ENCODE measurements at regions not wholly inside any gene's neighbourhood (a gene's known extent, or its start where the extent isn't known, plus 50 kb on each side); places are given as distances from the start of the nearest gene placed in this dataset.

- DNase-seq: no peak
- no peak for TF ChIP-seq CTCF (IDR thresholded peaks at IDR 0.05; ENCODE audit: unreplicated experiment)
- Mint-ChIP-seq H3K4me3 (ENCODE audit: low read depth, unreplicated experiment) (no peak overlapping the region), H3K36me3 (ENCODE audit: insufficient read depth, unreplicated experiment) (no peaks in the 10 kb centered on the region), H3K9me3 (ENCODE audit: low read depth, unreplicated experiment) (peaks cover 5% of the 10 kb centered on the region), H3K27ac (ENCODE audit: unreplicated experiment) (no peak overlapping the region), H3K4me1 (ENCODE audit: low read depth, unreplicated experiment) (no peaks in the 10 kb centered on the region), H3K27me3 (ENCODE audit: unreplicated experiment) (no peaks in the 10 kb centered on the region)
- no TSS peak for BruUV-seq (replicated peaks)
- intact Hi-C loops (cut with micrococcal nuclease; ENCODE audit: unreplicated experiment): no loop called here
- CTCF ChIA-PET: no interaction called here
Observed at GRCh38 chr2:226124548-226125011, 675.0 kb downstream of the IRS1 start.

GRCh38 chr2:226123300-226123699 lies 676.3 kb downstream of the IRS1 start:
- Mint-ChIP-seq H3K4me3 (ENCODE audit: low read depth, unreplicated experiment) (no peak overlapping the region), H3K27ac (ENCODE audit: unreplicated experiment) (no peak overlapping the region), H3K27me3 (ENCODE audit: unreplicated experiment) (no peaks in the 10 kb centered on the region), H3K4me1 (ENCODE audit: low read depth, unreplicated experiment) (peaks cover 11% of the 10 kb centered on the region), H3K9me3 (ENCODE audit: low read depth, unreplicated experiment) (peaks cover 5% of the 10 kb centered on the region), H3K36me3 (ENCODE audit: insufficient read depth, unreplicated experiment) (no peaks in the 10 kb centered on the region)
- intact Hi-C loops (cut with micrococcal nuclease; ENCODE audit: unreplicated experiment): no loop called here
- TF ChIP-seq CTCF (IDR thresholded peaks at IDR 0.05; ENCODE audit: unreplicated experiment): no peak
- CTCF ChIA-PET: no interaction called here
- DNase-seq: no peak
- BruUV-seq (replicated peaks): no TSS peak

- intact Hi-C loops (cut with micrococcal nuclease; ENCODE audit: unreplicated experiment): no loop called here
- BruUV-seq (replicated peaks): no TSS peak
- no peaks in the 10 kb centered on the region for H3K36me3 Mint-ChIP-seq (ENCODE audit: insufficient read depth, unreplicated experiment)
- H3K9me3 Mint-ChIP-seq (ENCODE audit: low read depth, unreplicated experiment): peaks cover 3% of the 10 kb centered on the region
- CTCF ChIA-PET: no interaction called here
- no peak overlapping the region for H3K4me3 Mint-ChIP-seq (ENCODE audit: low read depth, unreplicated experiment)
- H3K27me3 Mint-ChIP-seq (ENCODE audit: unreplicated experiment): no peaks in the 10 kb centered on the region
- no peak for TF ChIP-seq CTCF (IDR thresholded peaks at IDR 0.05; ENCODE audit: unreplicated experiment)
- H3K27ac Mint-ChIP-seq (ENCODE audit: unreplicated experiment): no peak overlapping the region
- DNase-seq: no peak
- peaks cover 24% of the 10 kb centered on the region for H3K4me1 Mint-ChIP-seq (ENCODE audit: low read depth, unreplicated experiment)
Observed at GRCh38 chr2:226122041-226122440, 677.6 kb downstream of the IRS1 start.

- Mint-ChIP-seq H3K27ac (ENCODE audit: unreplicated experiment) (no peak overlapping the region), H3K36me3 (ENCODE audit: insufficient read depth, unreplicated experiment) (no peaks in the 10 kb centered on the region), H3K27me3 (ENCODE audit: unreplicated experiment) (no peaks in the 10 kb centered on the region), H3K9me3 (ENCODE audit: low read depth, unreplicated experiment) (peaks cover 3% of the 10 kb centered on the region), H3K4me3 (ENCODE audit: low read depth, unreplicated experiment) (no peak overlapping the region), H3K4me1 (ENCODE audit: low read depth, unreplicated experiment) (peaks cover 24% of the 10 kb centered on the region)
- TF ChIP-seq CTCF (IDR thresholded peaks at IDR 0.05; ENCODE audit: unreplicated experiment): no peak
- CTCF ChIA-PET: no interaction called here
- no peak for DNase-seq
- intact Hi-C loops (cut with micrococcal nuclease; ENCODE audit: unreplicated experiment): no loop called here
- BruUV-seq (replicated peaks): no TSS peak
Observed at GRCh38 chr2:226121046-226121738, 678.4 kb downstream of the IRS1 start.

All from Calu3 (cell line).